ENCODE measurements at regions not wholly inside any gene's neighbourhood (a gene's known extent, or its start where the extent isn't known, plus 50 kb on each side); places are given as distances from the start of the nearest gene placed in this dataset.
"Not testable (repeated sequence)": the region's sequence is repeated elsewhere in the genome, so short reads cannot be mapped to it uniquely, and the experiment has no call there.

DNA sequence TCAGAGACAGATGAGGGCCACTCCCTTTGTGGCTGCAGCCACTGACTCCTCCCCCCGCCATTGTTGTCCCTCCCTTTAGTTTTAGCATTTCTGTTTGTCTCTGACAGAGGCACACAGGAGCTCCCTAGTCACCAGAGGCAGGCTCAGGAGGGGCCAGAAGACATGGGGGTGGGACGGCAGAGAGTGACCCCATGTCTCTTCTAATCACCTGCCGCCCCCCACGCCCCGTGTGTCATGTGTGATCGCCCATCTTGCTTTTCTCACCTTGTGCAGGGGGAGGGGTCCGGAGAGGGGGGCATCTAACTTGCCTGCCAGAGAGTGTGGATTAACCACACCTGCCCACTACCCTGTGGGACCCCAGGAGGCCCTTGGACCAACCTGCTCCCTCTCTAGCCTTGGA is 246.7 kb upstream of the TP53TG3C start:
- H3K27me3 ChIP-seq (ENCODE audit: control insufficient read depth in 1 of 2, insufficient read depth in 2 of 2, low read length in 2 of 2); H3K4me3 ChIP-seq (ENCODE audit: low read length); H3K4me3 Mint-ChIP-seq; H3K36me3 ChIP-seq (ENCODE audit: insufficient read depth, low read length); CTCF ChIA-PET; H3K27me3 Mint-ChIP-seq; DNase-seq; H3K4me1 Mint-ChIP-seq (ENCODE audit: low read depth); H3K27ac ChIP-seq (ENCODE audit: low read depth in 1 of 2, low read length in 2 of 2); H3K36me3 Mint-ChIP-seq (ENCODE audit: low read depth); H3K4me1 ChIP-seq (ENCODE audit: insufficient read depth, low read length); intact Hi-C loops (cut with DNase I, micrococcal nuclease); ATAC-seq (ENCODE audit: poor library complexity); H3K9me3 Mint-ChIP-seq; POLR2A ChIA-PET; H3K27ac Mint-ChIP-seq: not testable (repeated sequence)
- peaks cover 0 to 15% of the 10 kb centered on the region in 2 experiments for H3K9me3 ChIP-seq (ENCODE audit: control insufficient read depth in 1 of 2, insufficient read depth in 1 of 2, low read length in 2 of 2)

GRCh38 chr16:32946041-32946560 is 247.9 kb upstream of the TP53TG3C start:
- H3K9me3 Mint-ChIP-seq; H3K36me3 Mint-ChIP-seq (ENCODE audit: low read depth); POLR2A ChIA-PET; H3K36me3 ChIP-seq (ENCODE audit: insufficient read depth, low read length); CTCF ChIA-PET; intact Hi-C loops (cut with DNase I, micrococcal nuclease); DNase-seq; ATAC-seq (ENCODE audit: poor library complexity); H3K4me3 ChIP-seq (ENCODE audit: low read length); H3K4me1 Mint-ChIP-seq (ENCODE audit: low read depth); H3K27ac ChIP-seq (ENCODE audit: low read depth in 1 of 2, low read length in 2 of 2); H3K27me3 ChIP-seq (ENCODE audit: control insufficient read depth in 1 of 2, insufficient read depth in 2 of 2, low read length in 2 of 2); H3K27ac Mint-ChIP-seq; H3K4me1 ChIP-seq (ENCODE audit: insufficient read depth, low read length); H3K27me3 Mint-ChIP-seq; H3K4me3 Mint-ChIP-seq: not testable (repeated sequence)
- H3K9me3 ChIP-seq (ENCODE audit: control insufficient read depth in 1 of 2, insufficient read depth in 1 of 2, low read length in 2 of 2) = peaks cover 0 to 15% of the 10 kb centered on the region in 2 experiments

DNA sequence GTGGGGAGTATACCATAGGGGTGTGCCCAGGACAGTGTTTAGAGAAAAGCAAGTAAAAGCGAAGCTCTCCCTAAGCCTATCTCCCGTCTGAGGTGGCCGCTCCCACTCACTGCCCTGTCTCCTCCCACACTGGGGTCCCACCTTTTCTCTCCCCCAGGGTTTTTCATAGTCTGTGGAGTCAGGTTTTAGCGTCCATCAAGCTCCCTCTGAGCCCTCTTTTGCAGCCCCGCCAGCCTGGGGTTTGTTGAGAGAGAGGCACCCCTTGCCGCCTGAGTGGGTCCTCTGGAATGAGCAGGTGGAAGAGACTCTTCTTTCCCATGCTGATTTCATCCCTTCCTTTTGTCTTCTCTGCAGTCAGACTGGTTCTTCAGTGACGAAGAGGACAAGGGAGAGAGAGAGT is 248.7 kb upstream of the TP53TG3C start:
- H3K4me3 ChIP-seq (ENCODE audit: low read length); H3K27me3 ChIP-seq (ENCODE audit: control insufficient read depth in 1 of 2, insufficient read depth in 2 of 2, low read length in 2 of 2); H3K27ac ChIP-seq (ENCODE audit: low read depth in 1 of 2, low read length in 2 of 2); H3K9me3 Mint-ChIP-seq; H3K27ac Mint-ChIP-seq; intact Hi-C loops (cut with DNase I, micrococcal nuclease); H3K36me3 ChIP-seq (ENCODE audit: insufficient read depth, low read length); POLR2A ChIA-PET; H3K36me3 Mint-ChIP-seq (ENCODE audit: low read depth); DNase-seq; H3K4me1 ChIP-seq (ENCODE audit: insufficient read depth, low read length); H3K4me1 Mint-ChIP-seq (ENCODE audit: low read depth); CTCF ChIA-PET; ATAC-seq (ENCODE audit: poor library complexity); H3K4me3 Mint-ChIP-seq; H3K27me3 Mint-ChIP-seq: not testable (repeated sequence)
- peaks cover 0 to 15% of the 10 kb centered on the region in 2 experiments for H3K9me3 ChIP-seq (ENCODE audit: control insufficient read depth in 1 of 2, insufficient read depth in 1 of 2, low read length in 2 of 2)

DNA sequence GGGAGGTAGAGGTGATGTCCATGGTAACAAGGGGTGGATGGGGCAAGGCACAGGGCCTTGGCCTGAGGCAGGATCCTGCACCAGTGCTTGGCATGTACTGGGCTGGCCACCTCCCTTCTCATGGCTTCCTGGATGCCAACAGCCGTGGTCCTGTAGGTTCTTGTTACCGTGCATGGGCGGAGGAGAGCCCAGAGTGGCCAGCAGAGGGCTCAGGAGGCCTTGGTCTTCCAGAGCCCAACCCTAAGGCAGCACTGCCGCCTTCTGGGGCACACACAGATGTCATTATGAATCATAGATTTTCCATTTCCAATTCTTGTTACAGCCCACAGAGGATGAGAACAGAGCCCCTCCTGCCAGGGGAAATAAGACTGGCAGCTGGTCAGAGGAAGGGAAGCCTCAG is 254.2 kb upstream of the TP53TG3C start:
- H3K4me3 ChIP-seq (ENCODE audit: low read length); H3K36me3 ChIP-seq (ENCODE audit: insufficient read depth, low read length); H3K9me3 Mint-ChIP-seq; DNase-seq; H3K36me3 Mint-ChIP-seq (ENCODE audit: low read depth); H3K27me3 Mint-ChIP-seq; H3K27ac Mint-ChIP-seq; H3K4me1 Mint-ChIP-seq (ENCODE audit: low read depth); H3K27ac ChIP-seq (ENCODE audit: low read depth in 1 of 2, low read length in 2 of 2); CTCF ChIA-PET; POLR2A ChIA-PET; ATAC-seq (ENCODE audit: poor library complexity); H3K9me3 ChIP-seq (ENCODE audit: control insufficient read depth in 1 of 2, insufficient read depth in 1 of 2, low read length in 2 of 2); H3K4me1 ChIP-seq (ENCODE audit: insufficient read depth, low read length); H3K27me3 ChIP-seq (ENCODE audit: control insufficient read depth in 1 of 2, insufficient read depth in 2 of 2, low read length in 2 of 2); intact Hi-C loops (cut with DNase I, micrococcal nuclease); H3K4me3 Mint-ChIP-seq: not testable (repeated sequence)

GRCh38 chr16:32937929-32938328 is 256.1 kb upstream of the TP53TG3C start:
- H3K4me1 Mint-ChIP-seq (ENCODE audit: low read depth); POLR2A ChIA-PET; H3K9me3 ChIP-seq (ENCODE audit: control insufficient read depth in 1 of 2, insufficient read depth in 1 of 2, low read length in 2 of 2); CTCF ChIA-PET; H3K27ac ChIP-seq (ENCODE audit: low read depth in 1 of 2, low read length in 2 of 2); intact Hi-C loops (cut with DNase I, micrococcal nuclease); H3K4me3 Mint-ChIP-seq; H3K4me3 ChIP-seq (ENCODE audit: low read length); H3K9me3 Mint-ChIP-seq; H3K27me3 Mint-ChIP-seq; H3K27me3 ChIP-seq (ENCODE audit: control insufficient read depth in 1 of 2, insufficient read depth in 2 of 2, low read length in 2 of 2); H3K36me3 ChIP-seq (ENCODE audit: insufficient read depth, low read length); H3K27ac Mint-ChIP-seq; H3K4me1 ChIP-seq (ENCODE audit: insufficient read depth, low read length); DNase-seq; ATAC-seq (ENCODE audit: poor library complexity); H3K36me3 Mint-ChIP-seq (ENCODE audit: low read depth): not testable (repeated sequence)

- H3K36me3 Mint-ChIP-seq (ENCODE audit: low read depth); H3K4me1 ChIP-seq (ENCODE audit: insufficient read depth, low read length); H3K4me1 Mint-ChIP-seq (ENCODE audit: low read depth); DNase-seq; H3K9me3 ChIP-seq (ENCODE audit: control insufficient read depth in 1 of 2, insufficient read depth in 1 of 2, low read length in 2 of 2); intact Hi-C loops (cut with DNase I, micrococcal nuclease); H3K27me3 ChIP-seq (ENCODE audit: control insufficient read depth in 1 of 2, insufficient read depth in 2 of 2, low read length in 2 of 2); H3K9me3 Mint-ChIP-seq; H3K36me3 ChIP-seq (ENCODE audit: insufficient read depth, low read length); H3K27ac Mint-ChIP-seq; CTCF ChIA-PET; ATAC-seq (ENCODE audit: poor library complexity); H3K27me3 Mint-ChIP-seq; H3K4me3 Mint-ChIP-seq; POLR2A ChIA-PET; H3K27ac ChIP-seq (ENCODE audit: low read depth in 1 of 2, low read length in 2 of 2); H3K4me3 ChIP-seq (ENCODE audit: low read length): not testable (repeated sequence)
These were observed 256.5 kb upstream of the TP53TG3 start for GRCh38 chr16:32932240-32933040.

DNA sequence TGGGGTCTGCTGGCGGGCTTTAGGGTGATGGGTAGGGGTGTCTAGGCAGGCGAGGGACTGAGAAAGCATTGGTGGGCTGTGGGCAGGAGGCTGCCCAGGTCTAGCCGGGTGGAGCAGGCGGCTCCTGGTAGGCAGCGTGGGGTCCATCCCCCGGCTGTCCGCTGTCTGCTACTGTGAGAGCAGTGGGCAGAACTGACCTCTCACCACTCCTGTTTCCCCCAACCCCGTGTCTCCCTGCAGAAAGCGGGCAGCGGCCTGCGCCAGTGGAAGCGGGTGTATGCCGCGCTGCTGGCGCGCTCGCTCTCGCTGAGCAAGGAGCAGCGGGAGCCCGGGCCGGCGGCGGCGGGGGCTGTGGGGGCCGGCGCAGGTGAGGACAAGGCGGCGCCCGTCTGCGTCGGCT is 249.2 kb upstream of the TP53TG3 start:
- intact Hi-C loops (cut with DNase I, micrococcal nuclease); H3K4me1 ChIP-seq (ENCODE audit: insufficient read depth, low read length); CTCF ChIA-PET; ATAC-seq (ENCODE audit: poor library complexity); POLR2A ChIA-PET; H3K9me3 ChIP-seq (ENCODE audit: control insufficient read depth in 1 of 2, insufficient read depth in 1 of 2, low read length in 2 of 2); H3K4me1 Mint-ChIP-seq (ENCODE audit: low read depth); DNase-seq; H3K27me3 Mint-ChIP-seq; H3K36me3 ChIP-seq (ENCODE audit: insufficient read depth, low read length); H3K27ac ChIP-seq (ENCODE audit: low read depth in 1 of 2, low read length in 2 of 2); H3K4me3 ChIP-seq (ENCODE audit: low read length); H3K27me3 ChIP-seq (ENCODE audit: control insufficient read depth in 1 of 2, insufficient read depth in 2 of 2, low read length in 2 of 2); H3K36me3 Mint-ChIP-seq (ENCODE audit: low read depth); H3K27ac Mint-ChIP-seq; H3K9me3 Mint-ChIP-seq; H3K4me3 Mint-ChIP-seq: not testable (repeated sequence)

Measured in CD4-positive, alpha-beta T cell (primary cell).